ENCODE measurements at regions not wholly inside any gene's neighbourhood (a gene's known extent, or its start where the extent isn't known, plus 50 kb on each side); places are given as distances from the start of the nearest gene placed in this dataset.

- TF ChIP-seq, protein P1, sequence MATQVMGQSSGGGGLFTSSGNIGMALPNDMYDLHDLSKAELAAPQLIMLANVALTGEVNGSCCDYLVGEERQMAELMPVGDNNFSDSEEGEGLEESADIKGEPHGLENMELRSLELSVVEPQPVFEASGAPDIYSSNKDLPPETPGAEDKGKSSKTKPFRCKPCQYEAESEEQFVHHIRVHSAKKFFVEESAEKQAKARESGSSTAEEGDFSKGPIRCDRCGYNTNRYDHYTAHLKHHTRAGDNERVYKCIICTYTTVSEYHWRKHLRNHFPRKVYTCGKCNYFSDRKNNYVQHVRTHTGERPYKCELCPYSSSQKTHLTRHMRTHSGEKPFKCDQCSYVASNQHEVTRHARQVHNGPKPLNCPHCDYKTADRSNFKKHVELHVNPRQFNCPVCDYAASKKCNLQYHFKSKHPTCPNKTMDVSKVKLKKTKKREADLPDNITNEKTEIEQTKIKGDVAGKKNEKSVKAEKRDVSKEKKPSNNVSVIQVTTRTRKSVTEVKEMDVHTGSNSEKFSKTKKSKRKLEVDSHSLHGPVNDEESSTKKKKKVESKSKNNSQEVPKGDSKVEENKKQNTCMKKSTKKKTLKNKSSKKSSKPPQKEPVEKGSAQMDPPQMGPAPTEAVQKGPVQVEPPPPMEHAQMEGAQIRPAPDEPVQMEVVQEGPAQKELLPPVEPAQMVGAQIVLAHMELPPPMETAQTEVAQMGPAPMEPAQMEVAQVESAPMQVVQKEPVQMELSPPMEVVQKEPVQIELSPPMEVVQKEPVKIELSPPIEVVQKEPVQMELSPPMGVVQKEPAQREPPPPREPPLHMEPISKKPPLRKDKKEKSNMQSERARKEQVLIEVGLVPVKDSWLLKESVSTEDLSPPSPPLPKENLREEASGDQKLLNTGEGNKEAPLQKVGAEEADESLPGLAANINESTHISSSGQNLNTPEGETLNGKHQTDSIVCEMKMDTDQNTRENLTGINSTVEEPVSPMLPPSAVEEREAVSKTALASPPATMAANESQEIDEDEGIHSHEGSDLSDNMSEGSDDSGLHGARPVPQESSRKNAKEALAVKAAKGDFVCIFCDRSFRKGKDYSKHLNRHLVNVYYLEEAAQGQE (IDR thresholded peaks at IDR 0.05; ENCODE audit: low read depth): no peak
- TF ChIP-seq TCF12 (IDR thresholded peaks at IDR 0.05; ENCODE audit: low read depth) (no peak), EP300 (IDR thresholded peaks at IDR 0.05; ENCODE audit: borderline replicate concordance) (no peak), CEBPB (IDR thresholded peaks at IDR 0.05) (no peak)
- TF ChIP-seq, protein P2, sequence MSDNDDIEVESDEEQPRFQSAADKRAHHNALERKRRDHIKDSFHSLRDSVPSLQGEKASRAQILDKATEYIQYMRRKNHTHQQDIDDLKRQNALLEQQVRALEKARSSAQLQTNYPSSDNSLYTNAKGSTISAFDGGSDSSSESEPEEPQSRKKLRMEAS (IDR thresholded peaks at IDR 0.05): no peak
These were observed 100.7 kb upstream of the THY1 start for GRCh38 chr11:119523539-119524157.

Data from Ishikawa (cell line).